Renal pelvis (tissue), 1 donor: ENCODE measurements at regions not wholly inside any gene's neighbourhood (a gene's known extent, or its start where the extent isn't known, plus 50 kb on each side); places are given as distances from the start of the nearest gene placed in this dataset.
A peak's percentile ranks its signal among the peaks of the same experiment; 100 is the strongest.

ENCODE experiments used
- DNase-seq: peaks from one replicate; pipeline ENCODE4 v3.0.0-alpha.2; 2013

DNA sequence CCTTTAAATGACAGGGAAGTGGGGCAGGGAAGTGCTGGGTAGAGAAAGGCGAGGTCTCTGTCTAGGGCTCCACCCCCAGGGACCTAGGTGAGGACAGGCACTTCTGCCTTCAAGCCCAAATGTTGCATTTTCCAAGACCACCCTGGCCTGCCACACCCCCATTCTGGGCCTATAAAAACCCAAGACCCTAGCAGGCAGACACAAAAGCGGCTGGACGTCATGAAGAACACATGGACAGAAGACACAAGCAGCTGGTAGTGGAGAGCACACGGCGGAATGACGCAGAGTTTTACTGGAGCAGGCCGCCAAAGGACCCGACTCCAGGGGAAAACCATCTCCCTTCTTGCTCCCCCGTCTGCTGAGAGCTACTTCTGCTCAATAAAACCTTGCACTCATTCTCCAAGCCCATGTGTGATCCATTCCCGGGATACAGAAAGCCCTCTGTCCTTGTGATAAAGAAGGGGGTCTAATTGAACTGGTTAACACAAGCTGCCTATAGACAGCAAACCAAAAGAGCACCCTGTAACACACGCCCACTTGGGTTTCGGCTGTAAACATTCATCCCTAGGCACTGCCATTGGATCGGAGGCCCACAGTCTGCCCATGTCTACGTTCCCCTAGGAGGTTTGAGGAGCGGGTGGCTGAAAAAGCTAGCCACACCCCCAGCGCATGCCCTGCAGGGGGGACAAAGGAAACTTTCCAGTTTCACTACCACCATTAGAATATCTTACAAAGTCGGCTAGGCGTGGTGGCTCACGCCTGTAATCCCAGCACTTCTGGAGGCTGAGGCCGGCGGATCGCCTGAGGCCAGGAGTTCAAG lies 622.2 kb upstream of the SALL1 start:
- DNase-seq, result no peak

DNA sequence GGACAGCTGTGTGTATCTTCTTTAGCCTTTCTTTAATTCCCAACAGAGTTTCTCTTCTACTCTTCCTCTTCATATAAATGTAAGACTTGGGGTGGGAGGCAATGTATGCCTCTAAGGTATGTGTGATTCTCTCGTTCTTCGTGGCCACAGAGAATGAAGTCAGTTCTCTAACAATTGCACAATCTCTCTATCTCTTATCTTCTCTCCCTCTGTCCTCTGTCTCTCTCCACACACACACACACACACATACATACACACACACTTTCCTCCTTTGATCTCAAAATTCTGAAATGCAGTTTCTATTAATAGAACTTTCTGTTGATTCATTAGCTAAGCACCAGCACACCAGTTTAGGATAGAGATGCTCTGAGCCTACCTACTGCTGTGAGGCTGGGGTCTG lies 615.7 kb upstream of the SALL1 start:
- DNase-seq, result no peak

- peak; percentile 74 for DNase-seq
Observed at GRCh38 chr16:51763072-51763661, 612.1 kb upstream of the SALL1 start.

DNA sequence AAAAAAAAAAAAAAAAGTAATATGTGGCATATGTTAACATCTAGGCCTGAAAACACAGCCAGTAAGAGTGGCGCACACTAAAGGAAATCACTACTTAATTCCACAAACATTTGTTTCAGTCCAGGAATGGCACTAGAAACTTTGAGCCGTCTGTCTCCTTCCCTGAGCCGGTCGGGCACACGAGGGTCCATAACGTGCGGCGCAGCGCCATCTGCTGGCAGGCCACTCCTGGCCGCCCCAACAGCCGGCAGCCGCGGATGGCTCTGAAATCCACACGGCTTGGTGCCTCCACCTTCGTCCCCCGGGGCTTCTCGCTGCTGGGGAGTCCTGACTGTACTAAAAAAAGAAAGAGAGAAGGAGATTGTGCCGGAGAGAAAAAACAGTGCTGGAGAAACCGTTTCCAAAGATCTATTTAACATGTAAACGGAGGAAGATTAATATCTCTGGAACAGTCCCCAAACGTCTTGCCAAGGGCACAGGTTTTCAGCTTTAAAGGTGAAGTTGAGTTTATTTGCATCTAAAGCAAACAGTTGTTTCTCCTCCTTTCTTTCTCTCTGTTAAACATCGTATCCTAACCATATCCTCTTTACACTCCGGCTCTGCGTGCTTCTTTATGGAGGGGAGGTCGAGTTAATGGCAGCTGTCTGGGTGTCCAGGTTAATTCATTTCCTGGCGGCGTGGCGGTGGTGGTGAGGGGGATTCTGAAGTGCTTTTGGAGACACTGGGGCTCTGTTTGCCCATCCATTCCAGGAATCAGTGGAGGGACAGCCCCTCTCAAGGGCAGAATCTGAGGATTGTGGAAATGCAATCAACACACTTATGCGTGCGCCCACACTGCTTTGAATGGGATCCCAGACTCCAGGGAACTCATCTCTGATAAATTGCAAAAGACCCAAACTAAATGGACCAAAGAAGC lies 611.3 kb upstream of the SALL1 start:
- DNase-seq, result peak; percentile 90

DNA sequence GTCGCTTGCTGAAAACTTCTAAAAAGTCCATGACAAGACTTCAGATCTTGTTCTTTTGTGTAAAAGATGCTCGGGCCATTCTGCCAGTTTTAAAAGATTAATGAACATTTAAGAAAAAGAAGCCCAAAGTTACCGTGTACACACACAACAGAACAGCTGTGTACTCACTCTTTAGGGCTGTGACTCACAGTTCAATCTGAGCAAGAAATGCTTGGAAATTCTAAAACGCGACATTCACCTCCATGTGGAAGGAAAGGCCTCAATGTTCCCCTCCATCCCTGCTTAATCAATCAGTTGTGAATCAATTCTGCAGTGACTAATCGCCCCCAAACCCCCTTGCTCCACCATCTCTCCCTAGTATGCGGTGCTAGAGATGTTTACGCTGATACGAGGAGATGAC lies 609.9 kb upstream of the SALL1 start:
- no peak for DNase-seq

- DNase-seq, result no peak
Observed at GRCh38 chr16:51759999-51760398, 608.9 kb upstream of the SALL1 start.

GRCh38 chr16:51759329-51759728 lies 608.3 kb upstream of the SALL1 start:
- no peak for DNase-seq

- no peak for DNase-seq
Observed at GRCh38 chr16:51757921-51758479, 606.9 kb upstream of the SALL1 start.

DNA sequence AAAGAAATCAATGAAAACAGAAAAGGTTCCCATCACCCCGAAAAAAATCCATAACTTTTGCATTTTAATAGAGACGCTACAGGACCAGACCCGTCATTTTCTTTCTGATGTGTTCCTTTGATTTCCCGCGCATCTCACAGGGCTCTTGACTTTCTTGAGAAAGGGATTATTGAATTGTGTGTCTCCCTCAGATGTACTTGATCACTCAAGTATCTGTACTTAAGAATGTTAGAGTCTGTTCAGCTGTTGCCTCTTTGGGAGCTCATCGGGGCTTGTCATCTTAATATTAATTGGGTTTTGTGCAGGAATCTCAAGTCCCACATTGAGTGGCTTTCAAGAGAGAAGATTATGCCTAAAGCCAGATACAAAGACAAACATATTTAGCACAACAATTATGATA lies 606.4 kb upstream of the SALL1 start:
- DNase-seq, result no peak

- no peak for DNase-seq
Observed at GRCh38 chr16:51757124-51757470, 606.0 kb upstream of the SALL1 start.

GRCh38 chr16:51756447-51757123 lies 605.5 kb upstream of the SALL1 start:
- DNase-seq, result no peak

- no peak for DNase-seq
Observed at GRCh38 chr16:51755577-51756355, 604.7 kb upstream of the SALL1 start.

DNA sequence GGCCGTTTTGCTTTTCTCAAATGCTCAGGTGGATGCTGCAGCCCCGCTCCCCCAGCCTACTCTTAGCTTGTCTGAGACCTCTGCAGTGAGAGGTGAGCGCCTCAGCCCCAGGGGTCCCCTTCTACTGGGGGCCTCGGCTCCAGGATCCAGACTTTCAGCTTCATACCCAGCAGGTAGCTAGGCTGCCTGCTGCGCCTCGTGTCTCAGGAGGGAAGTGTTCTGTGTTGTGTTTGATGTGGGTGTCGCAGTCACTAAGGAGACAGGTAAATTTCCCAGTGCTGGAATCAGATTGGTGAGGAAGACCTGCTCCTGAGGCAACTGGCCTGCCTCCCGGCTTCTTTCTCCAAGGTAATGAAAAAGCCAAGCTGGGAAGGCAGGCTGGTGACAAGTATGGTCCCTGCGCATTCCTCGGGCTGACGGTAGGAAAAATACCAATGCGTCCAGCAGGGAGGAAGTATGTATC lies 604.0 kb upstream of the SALL1 start:
- DNase-seq, result no peak

DNA sequence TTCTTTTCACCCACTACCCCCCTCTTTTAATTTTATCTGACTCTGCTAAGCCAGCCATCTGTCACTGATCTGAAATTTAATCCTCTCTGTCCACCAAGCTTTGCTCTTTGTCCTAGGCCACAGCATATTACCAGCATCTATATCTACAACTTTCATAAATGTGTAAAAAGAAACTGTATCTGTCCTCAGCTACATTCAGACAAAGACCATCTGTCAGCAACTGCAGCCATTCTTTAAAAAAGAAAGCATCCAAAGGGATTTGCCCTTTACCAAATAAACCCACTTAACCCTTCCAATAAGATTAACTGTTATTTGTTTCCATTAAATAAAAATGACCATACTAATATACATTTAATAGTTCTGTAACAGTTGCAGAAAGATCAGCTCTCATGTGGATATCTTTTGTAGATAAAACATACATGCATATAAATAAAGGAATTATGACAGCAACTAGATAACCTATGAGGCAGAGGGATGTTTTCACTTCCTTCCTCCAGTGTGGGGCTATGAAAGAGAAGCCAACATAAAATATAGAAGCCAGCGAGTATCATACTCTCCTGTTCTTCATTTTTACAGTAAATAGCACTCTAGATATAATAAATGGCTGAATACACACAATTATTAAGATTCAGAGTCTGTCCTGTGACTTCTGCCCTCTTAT lies 602.5 kb upstream of the SALL1 start:
- peak; percentile 75 for DNase-seq

- no peak for DNase-seq
Observed at GRCh38 chr16:51752438-51752995, 601.4 kb upstream of the SALL1 start.

DNA sequence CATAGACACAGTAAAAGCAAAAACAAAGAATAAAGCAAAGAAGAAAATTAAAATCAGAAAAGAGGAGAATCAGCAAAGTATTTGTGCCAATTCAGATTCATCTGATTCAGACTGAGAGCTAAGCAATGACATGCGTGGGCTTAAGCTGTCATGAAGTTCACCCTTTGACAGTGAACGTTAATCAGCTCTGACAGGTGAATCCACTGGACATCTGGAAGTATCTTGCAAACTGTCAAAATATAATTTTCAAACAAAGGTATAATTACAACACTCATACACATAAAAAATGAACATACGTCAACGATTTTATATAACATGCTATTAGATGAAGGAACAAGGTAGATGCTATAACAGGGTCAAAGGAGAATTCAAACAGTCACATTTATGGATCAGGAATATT lies 596.3 kb upstream of the SALL1 start:
- no peak for DNase-seq

DNA sequence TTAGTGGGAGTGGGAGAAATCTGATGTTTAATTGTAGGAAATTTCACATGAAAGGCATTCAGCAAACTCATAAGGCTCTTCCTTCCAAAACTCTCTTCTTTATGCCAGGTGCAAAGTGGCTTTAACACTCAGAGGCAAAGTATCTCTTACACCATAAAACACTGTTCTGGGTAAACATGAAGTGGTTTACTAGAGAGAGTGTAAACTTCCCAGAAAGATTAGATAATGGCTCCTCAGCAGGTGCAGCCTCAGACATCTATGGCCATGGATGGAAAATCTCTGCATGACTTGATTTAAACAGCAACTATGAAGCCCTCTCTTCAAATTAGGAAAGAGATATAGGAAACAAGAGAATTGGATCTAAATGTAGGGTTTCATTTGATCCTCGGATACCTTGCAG lies 583.1 kb upstream of the SALL1 start:
- DNase-seq, result no peak

DNA sequence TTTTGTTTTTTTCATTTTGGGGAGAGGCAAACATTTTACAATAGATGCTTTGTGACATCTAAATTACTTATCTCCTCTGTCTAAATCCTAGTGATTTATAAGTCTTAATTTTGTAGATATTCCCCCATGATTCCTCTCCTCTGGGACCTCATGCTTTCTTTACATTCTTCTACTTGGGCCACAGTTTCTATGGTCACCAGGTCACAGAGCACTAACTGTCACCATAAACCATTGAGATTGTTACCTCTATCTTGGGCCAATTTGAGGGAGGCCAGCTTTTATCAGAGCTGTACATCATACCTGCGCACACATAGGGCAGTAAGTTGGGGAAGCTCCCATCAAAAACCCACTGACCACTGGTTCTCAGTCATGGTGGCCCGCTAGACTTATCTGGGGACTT lies 582.1 kb upstream of the SALL1 start:
- no peak for DNase-seq

- DNase-seq, result no peak
Observed at GRCh38 chr16:51731160-51731559, 580.1 kb upstream of the SALL1 start.
